CD4-positive, alpha-beta T cell (primary cell): ENCODE measurements at regions not wholly inside any gene's neighbourhood (a gene's known extent, or its start where the extent isn't known, plus 50 kb on each side); places are given as distances from the start of the nearest gene placed in this dataset.
"Not testable (repeated sequence)": the region's sequence is repeated elsewhere in the genome, so short reads cannot be mapped to it uniquely, and the experiment has no call there.

Experiments used
- ATAC-seq: fragments of 200-7000 bp; cut with Tn5 transposase; one replicate; pipeline ENCODE4 v1.10.0; 2022; ENCODE audit warnings: mild to moderate bottlenecking; ENCODE audit not compliant: poor library complexity
- CTCF ChIA-PET: fragments of 350-600 bp; sonication (Branson Sonifier 250); formaldehyde crosslinking; loops from one replicate; lab custom pipeline; 2021; ENCODE audit warnings: antibody characterized with exemption, inconsistent platforms; lab: Charles Lee
- POLR2A ChIA-PET: fragments of 350-600 bp; sonication (Branson Sonifier 250); formaldehyde crosslinking; loops from one replicate; lab custom pipeline; 2021; ENCODE audit warnings: antibody characterized with exemption, inconsistent platforms; lab: Charles Lee
- DNase-seq, 14 experiments: peaks; one replicate each; pipeline ENCODE4 v3.0.0-alpha.2; 2013 to 2020; ENCODE audit warnings: mixed read lengths in 2 of 14
- H3K27ac ChIP-seq, 2 donors: one replicate each; pipeline versions ENCODE4 v1.5.1 to v1.7.0; 2013; ENCODE audit warnings: low read length in 2 of 2, low read depth in 1 of 2, mild to moderate bottlenecking in 1 of 2
- H3K27me3 ChIP-seq, 2 experiments: 1 replicate in 1 of 2; 2 replicates in 1 of 2; pipeline versions ENCODE4 v1.6.1 to v1.7.0; 2013; ENCODE audit warnings: low read length in 2 of 2, control low read depth in 1 of 2, mild to moderate bottlenecking in 1 of 2, moderate library complexity in 1 of 2; ENCODE audit not compliant: insufficient read depth in 2 of 2, control insufficient read depth in 1 of 2
- H3K36me3 ChIP-seq: one replicate; pipeline ENCODE4 v1.6.1; 2013; ENCODE audit warnings: low read length, control low read depth; ENCODE audit not compliant: insufficient read depth
- H3K4me1 ChIP-seq: one replicate; pipeline ENCODE4 v1.6.1; 2013; ENCODE audit warnings: low read length, control low read depth; ENCODE audit not compliant: insufficient read depth
- H3K4me3 ChIP-seq: one replicate; pipeline ENCODE4 v1.5.1; 2013; ENCODE audit warnings: mild to moderate bottlenecking, low read length, moderate library complexity
- H3K9me3 ChIP-seq, 2 experiments: 1 replicate in 1 of 2; 2 replicates in 1 of 2; pipeline versions ENCODE4 v1.6.1 to v1.7.0; 2013; ENCODE audit warnings: low read length in 2 of 2, mild to moderate bottlenecking in 2 of 2, control low read depth in 1 of 2, moderate library complexity in 1 of 2; ENCODE audit not compliant: control insufficient read depth in 1 of 2, insufficient read depth in 1 of 2
- H3K27ac Mint-ChIP-seq: one replicate; pipeline ENCODE4 v1.8.0; 2020; ENCODE audit warnings: mixed read lengths
- H3K27me3 Mint-ChIP-seq: one replicate; pipeline ENCODE4 v1.8.0; 2021; ENCODE audit warnings: mixed read lengths
- H3K36me3 Mint-ChIP-seq: one replicate; pipeline ENCODE4 v1.8.0; 2021; ENCODE audit warnings: low read depth, mixed read lengths
- H3K4me1 Mint-ChIP-seq: one replicate; pipeline ENCODE4 v1.8.0; 2021; ENCODE audit warnings: low read depth, mixed read lengths
- H3K4me3 Mint-ChIP-seq: one replicate; pipeline ENCODE4 v1.8.0; 2020; ENCODE audit warnings: mild to moderate bottlenecking, mixed read lengths
- H3K9me3 Mint-ChIP-seq: one replicate; pipeline ENCODE4 v1.8.0; 2020; ENCODE audit warnings: mixed read lengths
- CTCF ChIP-seq: fragments of 200-600 bp; IDR thresholded peaks from one replicate; pipeline ENCODE4 v1.8.0; 2022; ENCODE audit warnings: antibody characterized with exemption, mild to moderate bottlenecking
- intact Hi-C, 2 experiments: fragments of 100-400 bp; cut with DNase I in 1 of 2; cut with micrococcal nuclease in 1 of 2; formaldehyde crosslinking; loops; one replicate each; pipeline versions ENCODE4 v1.15.1 to v1.9.0; 2023 to 2025; cut with DNase I, micrococcal nuclease

GRCh38 chr2:194672994-194673393 is 984.0 kb upstream of the SLC39A10 start:
- H3K9me3 Mint-ChIP-seq = no peaks in the 10 kb centered on the region
- no peak overlapping the region for H3K27ac Mint-ChIP-seq
- no peaks in the 10 kb centered on the region for H3K36me3 Mint-ChIP-seq
- DNase-seq (no peak), ATAC-seq (no peak)
- Histone ChIP-seq H3K27ac (no peak overlapping the region), H3K36me3 (no peaks in the 10 kb centered on the region), H3K4me1 (no peaks in the 10 kb centered on the region), H3K4me3 (no peak overlapping the region), H3K27me3 (no peaks in the 10 kb centered on the region), H3K9me3 (no peaks in the 10 kb centered on the region)
- ChIA-PET POLR2A (no interaction called here), CTCF (no interaction called here)
- H3K4me3 Mint-ChIP-seq = no peak overlapping the region
- intact Hi-C loops = no loop called here
- TF ChIP-seq CTCF = no peak
- no peaks in the 10 kb centered on the region for H3K4me1 Mint-ChIP-seq
- H3K27me3 Mint-ChIP-seq = no peaks in the 10 kb centered on the region

GRCh38 chr2:194661431-194661830 is 995.6 kb upstream of the SLC39A10 start:
- no peaks in the 10 kb centered on the region for H3K9me3 Mint-ChIP-seq
- no peak overlapping the region for H3K4me3 Mint-ChIP-seq
- Histone ChIP-seq H3K27ac (no peak overlapping the region), H3K4me1 (no peaks in the 10 kb centered on the region), H3K4me3 (no peak overlapping the region), H3K36me3 (no peaks in the 10 kb centered on the region), H3K27me3 (no peaks in the 10 kb centered on the region), H3K9me3 (no peaks in the 10 kb centered on the region)
- H3K27ac Mint-ChIP-seq = no peak overlapping the region
- no peak for TF ChIP-seq CTCF
- POLR2A ChIA-PET = no interaction called here
- H3K4me1 Mint-ChIP-seq = no peaks in the 10 kb centered on the region
- ATAC-seq (no peak), DNase-seq (no peak)
- intact Hi-C loops = no loop called here
- CTCF ChIA-PET = no interaction called here
- no peaks in the 10 kb centered on the region for H3K36me3 Mint-ChIP-seq
- no peaks in the 10 kb centered on the region for H3K27me3 Mint-ChIP-seq

GRCh38 chr2:194639057-194639456 is 1018.0 kb upstream of the SLC39A10 start:
- ATAC-seq, H3K36me3 Mint-ChIP-seq, H3K9me3 ChIP-seq, DNase-seq, H3K4me3 Mint-ChIP-seq, CTCF ChIA-PET, H3K4me1 ChIP-seq, H3K27ac Mint-ChIP-seq, H3K27me3 ChIP-seq, H3K27me3 Mint-ChIP-seq, H3K27ac ChIP-seq, intact Hi-C loops, H3K4me1 Mint-ChIP-seq, H3K4me3 ChIP-seq, H3K36me3 ChIP-seq, POLR2A ChIA-PET: not testable (repeated sequence)
- H3K9me3 Mint-ChIP-seq = peaks cover 10% of the 10 kb centered on the region

GRCh38 chr2:194621945-194622344 is 1035.1 kb upstream of the SLC39A10 start:
- Histone ChIP-seq H3K4me3 (no peak overlapping the region), H3K27ac (no peak overlapping the region), H3K9me3 (no peaks in the 10 kb centered on the region), H3K27me3 (no peaks in the 10 kb centered on the region), H3K4me1 (no peaks in the 10 kb centered on the region), H3K36me3 (no peaks in the 10 kb centered on the region)
- intact Hi-C loops = no loop called here
- DNase-seq (no peak), ATAC-seq (no peak)
- no peaks in the 10 kb centered on the region for H3K9me3 Mint-ChIP-seq
- no peaks in the 10 kb centered on the region for H3K4me1 Mint-ChIP-seq
- ChIA-PET POLR2A (interaction anchor here (0.6 kb wide), 1 partner anchor 218 kb away, joined by 3 read pairs; no protein-coding TSS in a partner anchor), CTCF (no interaction called here)
- no peak overlapping the region for H3K4me3 Mint-ChIP-seq
- H3K27me3 Mint-ChIP-seq = no peaks in the 10 kb centered on the region
- no peaks in the 10 kb centered on the region for H3K36me3 Mint-ChIP-seq
- no peak overlapping the region for H3K27ac Mint-ChIP-seq
- TF ChIP-seq CTCF = no peak
